RWPE2 (cell line): ENCODE measurements at regions not wholly inside any gene's neighbourhood (a gene's known extent, or its start where the extent isn't known, plus 50 kb on each side); places are given as distances from the start of the nearest gene placed in this dataset.

ENCODE experiments used
- ATAC-seq: fragments of 200-7000 bp; cut with Tn5 transposase; 3 replicates; pipeline ENCODE4 v1.9.1; 2021; ENCODE audit warnings: low read depth
- DNase-seq: peaks from one replicate; pipeline ENCODE4 v3.0.0-alpha.2; 2020; ENCODE audit warnings: low spot score
- H3K27ac ChIP-seq: fragments of 450-650 bp; 2 replicates; pipeline ENCODE4 v1.5.1; 2017; ENCODE audit warnings: mild to moderate bottlenecking; ENCODE audit not compliant: poor library complexity, severe bottlenecking
- H3K27me3 ChIP-seq: fragments of 250-450 bp; sonication (Bioruptor Pico); 2 replicates; pipeline ENCODE4 v1.5.1; 2021; ENCODE audit warnings: mild to moderate bottlenecking, moderate library complexity; ENCODE audit not compliant: insufficient read depth, poor library complexity, severe bottlenecking
- H3K36me3 ChIP-seq: fragments of 250-450 bp; sonication (Bioruptor Pico); 2 replicates; pipeline ENCODE4 v1.5.1; 2020; ENCODE audit warnings: low read depth, mild to moderate bottlenecking, moderate library complexity
- H3K4me1 ChIP-seq: fragments of 250-450 bp; sonication (Bioruptor Pico); 2 replicates; pipeline ENCODE4 v1.5.1; 2021; ENCODE audit warnings: mild to moderate bottlenecking, moderate library complexity; ENCODE audit not compliant: insufficient read depth, poor library complexity, severe bottlenecking
- H3K4me3 ChIP-seq: fragments of 250-450 bp; sonication (Bioruptor Pico); 2 replicates; pipeline ENCODE4 v1.5.1; 2021; ENCODE audit warnings: mild to moderate bottlenecking, moderate library complexity; ENCODE audit not compliant: severe bottlenecking
- H3K9me3 ChIP-seq: fragments of 250-450 bp; sonication (Bioruptor Pico); 2 replicates; pipeline ENCODE4 v1.5.1; 2021; ENCODE audit warnings: mild to moderate bottlenecking, moderate library complexity; ENCODE audit not compliant: severe bottlenecking
- CTCF ChIP-seq: fragments of 450-650 bp; IDR thresholded peaks from one replicate; pipeline ENCODE4 v1.5.1; 2017; ENCODE audit warnings: mild to moderate bottlenecking, moderate library complexity; ENCODE audit not compliant: poor library complexity, severe bottlenecking

DNA sequence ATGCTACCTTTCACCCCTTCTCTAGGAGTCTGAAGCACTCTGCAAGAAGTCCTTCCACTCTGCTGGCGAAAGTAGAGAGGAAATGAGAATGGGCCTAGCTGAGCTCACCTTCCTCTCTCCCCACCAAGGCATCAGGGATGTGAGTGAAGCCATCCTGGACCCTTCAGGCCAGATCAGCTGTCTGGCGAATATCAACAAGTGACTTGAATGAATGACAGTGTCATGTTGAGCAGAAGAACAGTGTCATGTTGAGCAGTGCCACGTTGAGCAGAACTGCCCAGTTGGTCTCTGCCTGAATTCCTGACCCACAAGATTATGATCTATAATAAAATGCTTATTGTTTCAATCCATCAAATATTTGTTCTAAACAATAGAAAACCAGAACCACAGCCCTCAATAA is 166.2 kb upstream of the RFC3 start:
- no peak for ATAC-seq
- no peaks in the 10 kb centered on the region for H3K27me3 ChIP-seq
- H3K4me3 ChIP-seq, result no peak overlapping the region
- no peak for TF ChIP-seq CTCF
- peaks cover 6% of the 10 kb centered on the region for H3K4me1 ChIP-seq
- H3K36me3 ChIP-seq, result no peaks in the 10 kb centered on the region
- no peak overlapping the region for H3K27ac ChIP-seq
- H3K9me3 ChIP-seq, result no peaks in the 10 kb centered on the region
- no peak for DNase-seq

DNA sequence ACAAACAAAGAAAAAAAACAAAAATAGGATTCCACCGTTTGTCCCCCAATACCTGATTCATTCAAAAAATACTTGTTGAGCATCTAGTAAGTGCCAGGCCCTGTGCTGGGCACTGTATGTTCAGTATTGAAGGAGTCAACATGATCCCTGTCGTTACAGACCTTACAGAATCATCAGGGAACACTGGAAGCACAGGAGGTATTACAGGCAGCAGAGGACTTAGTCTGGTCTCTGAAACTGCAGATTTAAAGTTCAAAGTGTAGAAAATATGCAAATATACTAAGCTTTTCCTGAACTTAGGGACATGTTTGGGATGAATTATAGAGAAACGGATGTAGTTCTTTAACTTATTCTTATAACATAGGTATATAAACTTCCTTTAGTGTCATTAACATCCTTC is 160.7 kb upstream of the RFC3 start:
- Histone ChIP-seq H3K9me3 (no peaks in the 10 kb centered on the region), H3K4me1 (no peaks in the 10 kb centered on the region), H3K4me3 (no peak overlapping the region), H3K36me3 (no peaks in the 10 kb centered on the region), H3K27ac (no peak overlapping the region), H3K27me3 (no peaks in the 10 kb centered on the region)
- ATAC-seq (no peak), DNase-seq (no peak)
- no peak for TF ChIP-seq CTCF

GRCh38 chr13:33659466-33659865 is 158.5 kb upstream of the RFC3 start:
- Histone ChIP-seq H3K36me3 (no peaks in the 10 kb centered on the region), H3K27me3 (no peaks in the 10 kb centered on the region), H3K4me1 (no peaks in the 10 kb centered on the region), H3K9me3 (no peaks in the 10 kb centered on the region), H3K27ac (no peak overlapping the region), H3K4me3 (no peak overlapping the region)
- TF ChIP-seq CTCF, result no peak
- ATAC-seq (no peak), DNase-seq (no peak)

DNA sequence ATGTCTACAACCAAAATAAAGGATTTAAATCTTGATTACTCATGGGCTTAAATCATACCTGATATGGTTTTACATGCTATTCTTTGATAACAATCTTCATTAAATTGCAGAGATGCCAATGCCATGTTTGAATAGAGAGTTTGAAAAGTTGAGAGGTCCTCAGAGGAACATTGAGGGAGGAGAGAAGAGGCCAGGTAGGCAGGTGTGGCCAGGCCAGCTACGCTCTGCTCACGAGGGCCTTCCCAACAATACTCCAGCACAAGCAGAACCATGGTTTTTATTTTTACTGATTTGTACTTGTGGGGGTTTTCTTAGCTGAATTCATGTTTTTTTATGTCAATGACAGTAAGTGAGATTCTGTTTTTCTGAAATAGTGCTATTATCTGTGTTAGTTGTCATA is 158.1 kb upstream of the RFC3 start:
- H3K4me3 ChIP-seq, result no peak overlapping the region
- no peaks in the 10 kb centered on the region for H3K36me3 ChIP-seq
- H3K9me3 ChIP-seq, result no peaks in the 10 kb centered on the region
- DNase-seq, result no peak
- H3K27me3 ChIP-seq, result no peaks in the 10 kb centered on the region
- H3K4me1 ChIP-seq, result no peaks in the 10 kb centered on the region
- no peak overlapping the region for H3K27ac ChIP-seq
- TF ChIP-seq CTCF, result no peak
- ATAC-seq, result no peak

GRCh38 chr13:33662392-33662791 is 155.6 kb upstream of the RFC3 start:
- no peaks in the 10 kb centered on the region for H3K9me3 ChIP-seq
- no peaks in the 10 kb centered on the region for H3K27me3 ChIP-seq
- no peak for DNase-seq
- no peak overlapping the region for H3K4me3 ChIP-seq
- H3K36me3 ChIP-seq, result no peaks in the 10 kb centered on the region
- no peak for TF ChIP-seq CTCF
- no peaks in the 10 kb centered on the region for H3K4me1 ChIP-seq
- ATAC-seq, result no peak
- H3K27ac ChIP-seq, result no peak overlapping the region
